ENCODE measurements at regions not wholly inside any gene's neighbourhood (a gene's known extent, or its start where the extent isn't known, plus 50 kb on each side); places are given as distances from the start of the nearest gene placed in this dataset.
"Not testable (repeated sequence)": the region's sequence is repeated elsewhere in the genome, so short reads cannot be mapped to it uniquely, and the experiment has no call there.

DNA sequence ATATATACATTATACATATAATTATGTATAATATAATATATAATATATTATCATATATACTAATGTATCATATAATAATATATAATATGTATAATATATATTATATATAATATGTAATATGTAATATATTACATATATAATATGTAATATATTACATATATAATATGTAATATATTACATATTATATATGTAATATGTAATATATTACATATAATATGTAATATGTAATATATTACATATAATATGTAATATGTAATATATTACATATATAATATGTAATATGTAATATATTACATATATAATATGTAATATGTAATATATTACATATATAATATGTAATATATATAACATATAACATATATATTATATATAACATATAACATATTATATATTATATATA is 1020.9 kb downstream of the KCNMA1 start:
- not testable (repeated sequence) for DNase-seq (ENCODE audit: low spot score)

DNA sequence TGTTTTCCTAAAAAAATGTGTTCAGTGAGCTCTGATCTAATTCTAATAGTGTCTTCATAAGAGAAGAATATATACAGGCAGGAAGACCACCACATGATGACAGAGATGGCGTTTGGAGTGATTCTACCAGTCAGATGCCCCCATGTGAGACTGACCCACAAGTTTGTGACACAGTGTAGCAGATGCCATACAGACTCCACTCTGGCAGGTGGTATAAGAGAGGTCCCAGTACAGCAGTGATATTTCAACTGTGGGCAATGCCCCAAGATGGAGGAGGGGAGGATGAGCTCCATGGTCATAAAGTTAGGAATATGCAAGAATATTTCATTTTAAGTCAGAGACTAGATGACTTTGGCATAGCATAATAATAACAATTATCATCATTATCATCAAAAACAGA is 1022.6 kb downstream of the KCNMA1 start:
- DNase-seq (ENCODE audit: low spot score) = no peak

Data from AG08395 (cell line).